22Rv1 (cell line): ENCODE measurements at regions not wholly inside any gene's neighbourhood (a gene's known extent, or its start where the extent isn't known, plus 50 kb on each side); places are given as distances from the start of the nearest gene placed in this dataset.

Source experiments
- H3K27ac ChIP-seq: fragments of 450-650 bp; 2 replicates; pipeline ENCODE4 v1.5.1; 2017
- CTCF ChIP-seq: fragments of 450-650 bp; IDR thresholded peaks from 2 replicates; pipeline ENCODE4 v1.5.1; 2017; ENCODE audit warnings: mild to moderate bottlenecking
- ZFX ChIP-seq: fragments of 450-650 bp; IDR thresholded peaks from 2 replicates; pipeline ENCODE4 v1.6.1; 2017; ENCODE audit warnings: antibody characterized with exemption, borderline replicate concordance

- H3K27ac ChIP-seq: 0 out of 2 replicates have a peak overlapping the region, but pooled peaks have one; percentile 17
- no peak for TF ChIP-seq ZFX
- TF ChIP-seq CTCF: peak; percentile 82
Observed at GRCh38 chr4:180664766-180665368, 1578.3 kb upstream of the TENM3 start.

GRCh38 chr4:180665481-180665880 is 1577.7 kb upstream of the TENM3 start:
- no peak for TF ChIP-seq CTCF
- TF ChIP-seq ZFX: no peak
- H3K27ac ChIP-seq: no peak overlapping the region

GRCh38 chr4:180665994-180666824 is 1577.0 kb upstream of the TENM3 start:
- TF ChIP-seq ZFX: no peak
- TF ChIP-seq CTCF: peak; percentile 87
- H3K27ac ChIP-seq: no peak overlapping the region

GRCh38 chr4:180668732-180669131 is 1574.5 kb upstream of the TENM3 start:
- H3K27ac ChIP-seq: no peak overlapping the region
- TF ChIP-seq ZFX: no peak
- no peak for TF ChIP-seq CTCF

GRCh38 chr4:180669680-180670079 is 1573.5 kb upstream of the TENM3 start:
- TF ChIP-seq ZFX (no peak), CTCF (no peak)
- no peak overlapping the region for H3K27ac ChIP-seq

GRCh38 chr4:180674619-180675358 is 1568.4 kb upstream of the TENM3 start:
- H3K27ac ChIP-seq: no peak overlapping the region
- TF ChIP-seq ZFX (no peak), CTCF (no peak)

GRCh38 chr4:180675359-180675650 is 1567.9 kb upstream of the TENM3 start:
- TF ChIP-seq ZFX (no peak), CTCF (no peak)
- no peak overlapping the region for H3K27ac ChIP-seq
